ENCODE measurements at regions not wholly inside any gene's neighbourhood (a gene's known extent, or its start where the extent isn't known, plus 50 kb on each side); places are given as distances from the start of the nearest gene placed in this dataset.

DNA sequence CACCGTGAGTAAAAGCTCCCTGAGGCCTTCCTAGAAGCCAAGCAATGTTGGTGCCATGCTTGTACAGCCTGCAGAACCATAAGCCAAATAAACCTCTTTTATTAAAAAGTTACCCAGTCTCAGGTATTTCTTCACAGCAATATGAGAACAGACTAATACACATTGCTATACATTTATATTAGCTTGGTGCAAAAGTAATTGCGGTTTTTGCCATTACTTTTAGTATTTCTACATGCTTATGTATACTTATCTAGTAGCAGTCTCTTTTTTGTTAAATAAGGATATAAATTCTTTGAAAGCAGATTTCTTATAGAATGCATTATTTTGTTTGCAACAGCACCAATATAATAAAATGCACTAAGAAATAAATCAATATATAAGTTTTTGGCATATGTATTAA, 619.6 kb downstream of the FSCB start:
- no peak for TF ChIP-seq CTCF (conservative IDR thresholded peaks at IDR 0.05; ENCODE audit: low read depth in 2 of 2)
- TF ChIP-seq EZH2 (IDR thresholded peaks at IDR 0.05; ENCODE audit: low read depth, unreplicated experiment): no peak
- no peak for TF ChIP-seq REST (IDR thresholded peaks at IDR 0.05; ENCODE audit: unreplicated experiment)
- TF ChIP-seq EZH2phosphoT487 (IDR thresholded peaks at IDR 0.05; ENCODE audit: unreplicated experiment): no peak
- no peak for TF ChIP-seq POLR2AphosphoS5 (IDR thresholded peaks at IDR 0.05; ENCODE audit: low read depth)
- no peak for TF ChIP-seq CREB1 (CRISPR knock-in tag; IDR thresholded peaks at IDR 0.05; ENCODE audit: low read depth)
- no peak for TF ChIP-seq ZNF331 (CRISPR knock-in tag; IDR thresholded peaks at IDR 0.05; ENCODE audit: low read depth)
- no peak for TF ChIP-seq ZNF114 (CRISPR knock-in tag; IDR thresholded peaks at IDR 0.05)
- no peak for TF ChIP-seq NANOG (IDR thresholded peaks at IDR 0.05; ENCODE audit: borderline replicate concordance)
- TF ChIP-seq JUNB (IDR thresholded peaks at IDR 0.05; ENCODE audit: unreplicated experiment): no peak
- no peak for TF ChIP-seq ETS1 (IDR thresholded peaks at IDR 0.05)
- TF ChIP-seq, protein P1, sequence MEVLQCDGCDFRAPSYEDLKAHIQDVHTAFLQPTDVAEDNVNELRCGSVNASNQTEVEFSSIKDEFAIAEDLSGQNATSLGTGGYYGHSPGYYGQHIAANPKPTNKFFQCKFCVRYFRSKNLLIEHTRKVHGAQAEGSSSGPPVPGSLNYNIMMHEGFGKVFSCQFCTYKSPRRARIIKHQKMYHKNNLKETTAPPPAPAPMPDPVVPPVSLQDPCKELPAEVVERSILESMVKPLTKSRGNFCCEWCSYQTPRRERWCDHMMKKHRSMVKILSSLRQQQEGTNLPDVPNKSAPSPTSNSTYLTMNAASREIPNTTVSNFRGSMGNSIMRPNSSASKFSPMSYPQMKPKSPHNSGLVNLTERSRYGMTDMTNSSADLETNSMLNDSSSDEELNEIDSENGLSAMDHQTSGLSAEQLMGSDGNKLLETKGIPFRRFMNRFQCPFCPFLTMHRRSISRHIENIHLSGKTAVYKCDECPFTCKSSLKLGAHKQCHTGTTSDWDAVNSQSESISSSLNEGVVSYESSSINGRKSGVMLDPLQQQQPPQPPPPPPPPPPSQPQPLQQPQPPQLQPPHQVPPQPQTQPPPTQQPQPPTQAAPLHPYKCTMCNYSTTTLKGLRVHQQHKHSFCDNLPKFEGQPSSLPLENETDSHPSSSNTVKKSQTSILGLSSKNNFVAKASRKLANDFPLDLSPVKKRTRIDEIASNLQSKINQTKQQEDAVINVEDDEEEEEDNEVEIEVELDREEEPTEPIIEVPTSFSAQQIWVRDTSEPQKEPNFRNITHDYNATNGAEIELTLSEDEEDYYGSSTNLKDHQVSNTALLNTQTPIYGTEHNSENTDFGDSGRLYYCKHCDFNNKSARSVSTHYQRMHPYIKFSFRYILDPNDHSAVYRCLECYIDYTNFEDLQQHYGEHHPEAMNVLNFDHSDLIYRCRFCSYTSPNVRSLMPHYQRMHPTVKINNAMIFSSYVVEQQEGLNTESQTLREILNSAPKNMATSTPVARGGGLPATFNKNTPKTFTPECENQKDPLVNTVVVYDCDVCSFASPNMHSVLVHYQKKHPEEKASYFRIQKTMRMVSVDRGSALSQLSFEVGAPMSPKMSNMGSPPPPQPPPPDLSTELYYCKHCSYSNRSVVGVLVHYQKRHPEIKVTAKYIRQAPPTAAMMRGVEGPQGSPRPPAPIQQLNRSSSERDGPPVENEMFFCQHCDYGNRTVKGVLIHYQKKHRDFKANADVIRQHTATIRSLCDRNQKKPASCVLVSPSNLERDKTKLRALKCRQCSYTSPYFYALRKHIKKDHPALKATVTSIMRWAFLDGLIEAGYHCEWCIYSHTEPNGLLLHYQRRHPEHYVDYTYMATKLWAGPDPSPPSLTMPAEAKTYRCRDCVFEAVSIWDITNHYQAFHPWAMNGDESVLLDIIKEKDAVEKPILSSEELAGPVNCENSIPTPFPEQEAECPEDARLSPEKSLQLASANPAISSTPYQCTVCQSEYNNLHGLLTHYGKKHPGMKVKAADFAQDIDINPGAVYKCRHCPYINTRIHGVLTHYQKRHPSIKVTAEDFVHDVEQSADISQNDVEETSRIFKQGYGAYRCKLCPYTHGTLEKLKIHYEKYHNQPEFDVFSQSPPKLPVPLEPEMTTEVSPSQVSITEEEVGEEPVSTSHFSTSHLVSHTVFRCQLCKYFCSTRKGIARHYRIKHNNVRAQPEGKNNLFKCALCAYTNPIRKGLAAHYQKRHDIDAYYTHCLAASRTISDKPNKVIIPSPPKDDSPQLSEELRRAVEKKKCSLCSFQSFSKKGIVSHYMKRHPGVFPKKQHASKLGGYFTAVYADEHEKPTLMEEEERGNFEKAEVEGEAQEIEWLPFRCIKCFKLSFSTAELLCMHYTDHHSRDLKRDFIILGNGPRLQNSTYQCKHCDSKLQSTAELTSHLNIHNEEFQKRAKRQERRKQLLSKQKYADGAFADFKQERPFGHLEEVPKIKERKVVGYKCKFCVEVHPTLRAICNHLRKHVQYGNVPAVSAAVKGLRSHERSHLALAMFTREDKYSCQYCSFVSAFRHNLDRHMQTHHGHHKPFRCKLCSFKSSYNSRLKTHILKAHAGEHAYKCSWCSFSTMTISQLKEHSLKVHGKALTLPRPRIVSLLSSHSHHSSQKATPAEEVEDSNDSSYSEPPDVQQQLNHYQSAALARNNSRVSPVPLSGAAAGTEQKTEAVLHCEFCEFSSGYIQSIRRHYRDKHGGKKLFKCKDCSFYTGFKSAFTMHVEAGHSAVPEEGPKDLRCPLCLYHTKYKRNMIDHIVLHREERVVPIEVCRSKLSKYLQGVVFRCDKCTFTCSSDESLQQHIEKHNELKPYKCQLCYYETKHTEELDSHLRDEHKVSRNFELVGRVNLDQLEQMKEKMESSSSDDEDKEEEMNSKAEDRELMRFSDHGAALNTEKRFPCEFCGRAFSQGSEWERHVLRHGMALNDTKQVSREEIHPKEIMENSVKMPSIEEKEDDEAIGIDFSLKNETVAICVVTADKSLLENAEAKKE (CRISPR knock-in tag; IDR thresholded peaks at IDR 0.05): no peak
- TF ChIP-seq STAT1 (IDR thresholded peaks at IDR 0.05; ENCODE audit: unreplicated experiment): no peak

All from GM23338 (cell line).